ENCODE measurements at regions not wholly inside any gene's neighbourhood (a gene's known extent, or its start where the extent isn't known, plus 50 kb on each side); places are given as distances from the start of the nearest gene placed in this dataset.
"Not testable (repeated sequence)": the region's sequence is repeated elsewhere in the genome, so short reads cannot be mapped to it uniquely, and the experiment has no call there.

GRCh38 chr2:64922482-64923384 is 66.5 kb upstream of the SLC1A4 start:
- intact Hi-C loops (cut with DNase I), result no loop called here
- no peak for DNase-seq (ENCODE audit: low spot score)

GRCh38 chr2:64923385-64923710 is 65.9 kb upstream of the SLC1A4 start:
- DNase-seq (ENCODE audit: low spot score), result no peak
- intact Hi-C loops (cut with DNase I), result no loop called here

GRCh38 chr2:64924170-64924934 is 64.8 kb upstream of the SLC1A4 start:
- intact Hi-C loops (cut with DNase I), result no loop called here
- no peak for DNase-seq (ENCODE audit: low spot score)

- DNase-seq (ENCODE audit: low spot score); intact Hi-C loops (cut with DNase I): not testable (repeated sequence)
These were observed 63.1 kb upstream of the SLC1A4 start for GRCh38 chr2:64925930-64926722.

GRCh38 chr2:64928813-64929212 is 60.4 kb upstream of the SLC1A4 start:
- intact Hi-C loops (cut with DNase I), result no loop called here
- no peak for DNase-seq (ENCODE audit: low spot score)

GRCh38 chr2:64929333-64929732 is 59.9 kb upstream of the SLC1A4 start:
- intact Hi-C loops (cut with DNase I), result no loop called here
- no peak for DNase-seq (ENCODE audit: low spot score)

GRCh38 chr2:64930258-64930671 is 58.9 kb upstream of the SLC1A4 start:
- no peak for DNase-seq (ENCODE audit: low spot score)
- intact Hi-C loops (cut with DNase I), result no loop called here

GRCh38 chr2:64931246-64932115 is 57.7 kb upstream of the SLC1A4 start:
- intact Hi-C loops (cut with DNase I), result no loop called here
- DNase-seq (ENCODE audit: low spot score), result no peak

- intact Hi-C loops (cut with DNase I), result no loop called here
- no peak for DNase-seq (ENCODE audit: low spot score)
These were observed 57.2 kb upstream of the SLC1A4 start for GRCh38 chr2:64932116-64932370.

- intact Hi-C loops (cut with DNase I), result no loop called here
- no peak for DNase-seq (ENCODE audit: low spot score)
These were observed 56.6 kb upstream of the SLC1A4 start for GRCh38 chr2:64932371-64933216.

- intact Hi-C loops (cut with DNase I), result no loop called here
- DNase-seq (ENCODE audit: low spot score), result no peak
These were observed 54.7 kb upstream of the SLC1A4 start for GRCh38 chr2:64934530-64934929.

- intact Hi-C loops (cut with DNase I), result no loop called here
- DNase-seq (ENCODE audit: low spot score), result no peak
These were observed 52.4 kb upstream of the SLC1A4 start for GRCh38 chr2:64936809-64937208.

- intact Hi-C loops (cut with DNase I); DNase-seq (ENCODE audit: low spot score): not testable (repeated sequence)
These were observed 51.9 kb upstream of the SLC1A4 start for GRCh38 chr2:64937314-64937686.

GRCh38 chr2:64937687-64938491 is 51.3 kb upstream of the SLC1A4 start:
- no peak for DNase-seq (ENCODE audit: low spot score)

GRCh38 chr2:64938607-64939285 is 50.5 kb upstream of the SLC1A4 start:
- intact Hi-C loops (cut with DNase I), result no loop called here
- no peak for DNase-seq (ENCODE audit: low spot score)

More at GRCh38 chr2:64937687-64938491, 51.3 kb upstream of the SLC1A4 start:
- intact Hi-C loops (cut with DNase I), result no loop called here

GRCh38 chr2:64939332-64939917 is 49.8 kb upstream of the SLC1A4 start:
- intact Hi-C loops (cut with DNase I), result no loop called here
- DNase-seq (ENCODE audit: low spot score), result no peak

Data from cardiac septum (tissue), 1 donor.